MCF 10A (cell line): ENCODE measurements at regions not wholly inside any gene's neighbourhood (a gene's known extent, or its start where the extent isn't known, plus 50 kb on each side); places are given as distances from the start of the nearest gene placed in this dataset.

ENCODE experiments used
- BruUV-seq: library from RNA; stranded (reverse); fragments of 400-500 nt; replicated peaks from 2 replicates; lab custom pipeline; 2021; lab: Mats Ljungman, UMichigan
- CTCF ChIA-PET: fragments of 300-600 bp; sonication (Branson Sonifier 250); formaldehyde crosslinking; extraction: SDS; loops from one replicate; lab custom pipeline; 2021; ENCODE audit warnings: antibody characterized with exemption, inconsistent platforms; lab: Yijun Ruan, JAX
- POLR2A ChIA-PET: fragments of 300-600, 350-650 bp; sonication (Branson Sonifier 250); formaldehyde crosslinking; extraction: SDS; loops from one replicate; lab custom pipeline; 2020; ENCODE audit warnings: antibody characterized with exemption, inconsistent platforms; lab: Yijun Ruan, JAX
- DNase-seq: peaks from one replicate; pipeline ENCODE4 v3.0.0-alpha.2; 2018; ENCODE audit not compliant: unreplicated experiment
- H3K27ac Mint-ChIP-seq: one replicate; pipeline ENCODE4 v1.8.0; 2022; ENCODE audit warnings: mild to moderate bottlenecking, low read depth, mixed read lengths; ENCODE audit not compliant: unreplicated experiment
- H3K27me3 Mint-ChIP-seq: one replicate; pipeline ENCODE4 v1.8.0; 2022; ENCODE audit warnings: mixed read lengths; ENCODE audit not compliant: insufficient read depth, unreplicated experiment
- H3K36me3 Mint-ChIP-seq: one replicate; pipeline ENCODE4 v1.8.0; 2022; ENCODE audit warnings: mild to moderate bottlenecking, moderate library complexity, mixed read lengths; ENCODE audit not compliant: insufficient read depth, unreplicated experiment
- H3K4me1 Mint-ChIP-seq: one replicate; pipeline ENCODE4 v1.8.0; 2022; ENCODE audit warnings: mixed read lengths; ENCODE audit not compliant: insufficient read depth, unreplicated experiment
- H3K4me3 Mint-ChIP-seq: one replicate; pipeline ENCODE4 v1.8.0; 2022; ENCODE audit warnings: mild to moderate bottlenecking, moderate library complexity, mixed read lengths; ENCODE audit not compliant: unreplicated experiment
- H3K9me3 Mint-ChIP-seq: one replicate; pipeline ENCODE4 v1.8.0; 2022; ENCODE audit warnings: mixed read lengths; ENCODE audit not compliant: unreplicated experiment
- CTCF ChIP-seq: fragments of 200-600 bp; IDR thresholded peaks from one replicate; pipeline ENCODE4 v1.8.0; 2022; ENCODE audit warnings: antibody characterized with exemption, mild to moderate bottlenecking; ENCODE audit not compliant: unreplicated experiment
- intact Hi-C: fragments of 100-400 bp; cut with micrococcal nuclease; formaldehyde crosslinking; loops from 2 replicates; pipeline ENCODE4 v1.14.1; 2022

GRCh38 chr13:39956036-39956435 is 300.6 kb downstream of the COG6 start:
- no TSS peak for BruUV-seq
- H3K36me3 Mint-ChIP-seq = no peaks in the 10 kb centered on the region

GRCh38 chr13:39957868-39958677 is 302.6 kb downstream of the COG6 start:
- ChIA-PET CTCF (interaction anchor here (0.6 to 1.2 kb wide), 3 partner anchors 15 to 774 kb away, joined by 3 to 5 read pairs (median 4); no protein-coding TSS in a partner anchor), POLR2A (no interaction called here)
- DNase-seq = no peak
- Mint-ChIP-seq H3K27ac (no peak overlapping the region), H3K4me1 (no peaks in the 10 kb centered on the region), H3K36me3 (no peaks in the 10 kb centered on the region), H3K9me3 (no peaks in the 10 kb centered on the region), H3K27me3 (no peaks in the 10 kb centered on the region), H3K4me3 (no peak overlapping the region)
- TF ChIP-seq CTCF = no peak
- intact Hi-C loops = no loop called here
- no TSS peak for BruUV-seq

More at GRCh38 chr13:39956036-39956435, 300.6 kb downstream of the COG6 start:
- Mint-ChIP-seq H3K4me1 (peaks cover 4% of the 10 kb centered on the region), H3K27me3 (no peaks in the 10 kb centered on the region), H3K9me3 (no peaks in the 10 kb centered on the region), H3K4me3 (no peak overlapping the region), H3K27ac (no peak overlapping the region)
- POLR2A ChIA-PET = interaction anchor here (0.8 kb wide), 1 partner anchor 105 kb away, joined by 3 read pairs; no protein-coding TSS in a partner anchor
- intact Hi-C loops = no loop called here
- DNase-seq = no peak
- no peak for TF ChIP-seq CTCF
- CTCF ChIA-PET = no interaction called here

GRCh38 chr13:39959497-39960144 is 304.2 kb downstream of the COG6 start:
- CTCF ChIA-PET = interaction anchor here (1.1 to 1.7 kb wide), 2 partner anchors 17 to 56 kb away, joined by 4 to 6 read pairs; no protein-coding TSS in a partner anchor
- Mint-ChIP-seq H3K9me3 (no peaks in the 10 kb centered on the region), H3K4me3 (no peak overlapping the region), H3K36me3 (no peaks in the 10 kb centered on the region), H3K27me3 (no peaks in the 10 kb centered on the region), H3K4me1 (no peaks in the 10 kb centered on the region), H3K27ac (no peak overlapping the region)
- DNase-seq = no peak
- intact Hi-C loops = no loop called here
- POLR2A ChIA-PET = no interaction called here
- no peak for TF ChIP-seq CTCF
- BruUV-seq = no TSS peak

- no peaks in the 10 kb centered on the region for H3K36me3 Mint-ChIP-seq
- CTCF ChIA-PET = interaction anchor here (1.1 to 1.7 kb wide), 2 partner anchors 18 to 56 kb away, joined by 4 to 6 read pairs; no protein-coding TSS in a partner anchor
- H3K27ac Mint-ChIP-seq = no peak overlapping the region
- H3K4me3 Mint-ChIP-seq = no peak overlapping the region
- no peaks in the 10 kb centered on the region for H3K4me1 Mint-ChIP-seq
- POLR2A ChIA-PET = no interaction called here
- no peak for TF ChIP-seq CTCF
- intact Hi-C loops = no loop called here
- DNase-seq = no peak
- H3K9me3 Mint-ChIP-seq = no peaks in the 10 kb centered on the region
- BruUV-seq = no TSS peak
- H3K27me3 Mint-ChIP-seq = no peaks in the 10 kb centered on the region
Observed at GRCh38 chr13:39960191-39960590, 304.7 kb downstream of the COG6 start.
